Adrenal gland (tissue), 9 donors: ENCODE measurements at regions not wholly inside any gene's neighbourhood (a gene's known extent, or its start where the extent isn't known, plus 50 kb on each side); places are given as distances from the start of the nearest gene placed in this dataset.
"Not testable (repeated sequence)": the region's sequence is repeated elsewhere in the genome, so short reads cannot be mapped to it uniquely, and the experiment has no call there.

ENCODE experiments used
- DNase-seq, 7 donors: peaks; one replicate each; pipeline ENCODE4 v3.0.0-alpha.2; 2019 to 2020
- H3K27ac ChIP-seq, 5 donors: fragments of 200-600 bp; sonication (generic) in 4 of 5; 1 replicate in 3 of 5; 2 replicates in 2 of 5; pipeline versions ENCODE4 v1.5.1 to v1.8.0; 2016 to 2020; ENCODE audit warnings: mild to moderate bottlenecking in 1 of 5
- H3K27me3 ChIP-seq: fragments of 200-600 bp; 2 replicates; pipeline ENCODE4 v1.8.0; 2021
- H3K36me3 ChIP-seq, 2 donors: fragments of 200-600 bp; replicated peaks in 1 of 2; 1 replicate in 1 of 2; 2 replicates in 1 of 2; pipeline versions ENCODE4 v1.5.1 to v1.8.0; 2018 to 2022
- H3K4me1 ChIP-seq, 2 donors: fragments of 200-600 bp; replicated peaks in 1 of 2; 1 replicate in 1 of 2; 2 replicates in 1 of 2; pipeline versions ENCODE4 v1.5.1 to v1.8.0; 2018 to 2021
- H3K4me3 ChIP-seq, 4 donors: fragments of 200-600 bp; sonication (generic) in 3 of 4; one replicate each; pipeline ENCODE4 v1.5.1; 2016 to 2018
- H3K9me3 ChIP-seq, 3 donors: fragments of 200-600 bp; sonication (generic) in 1 of 3; replicated peaks in 1 of 3; 1 replicate in 2 of 3; 2 replicates in 1 of 3; pipeline versions ENCODE4 v1.5.1 to v1.8.0; 2016 to 2021
- POLR2A ChIP-seq, 2 donors: fragments of 450-650 bp; IDR thresholded peaks; one replicate each; pipeline ENCODE4 v1.6.1; 2017; ENCODE audit warnings: antibody characterized with exemption in 2 of 2, mild to moderate bottlenecking in 2 of 2, moderate library complexity in 1 of 2
- WGBS, 4 donors: extraction: QIAGEN DNeasy Blood & Tissue Kit in 2 of 4; methylation state at CpG; one replicate each; pipeline versions ENCODE4 v1.1.5 to v1.1.7; 2013 to 2017; 5-methylcytosine and 5-hydroxymethylcytosine counted together
- intact Hi-C, 2 donors: fragments of 100-400 bp; cut with DNase I; formaldehyde crosslinking; loops; one replicate each; pipeline versions ENCODE4 v1.14.1 to v1.15.0; 2022 to 2023
- TF ChIP-seq, protein P1 (sequence below), 6 experiments: fragments of 450-650 bp in 4 of 6; fragments of 200-600 bp in 2 of 6; sonication (generic) in 1 of 6; IDR thresholded peaks; 1 replicate in 5 of 6; 2 replicates in 1 of 6; pipeline versions ENCODE4 v1.5.1 to v1.8.0; 2016 to 2021; ENCODE audit warnings: antibody characterized with exemption in 6 of 6, mild to moderate bottlenecking in 2 of 6, moderate library complexity in 1 of 6
- donor health status: healthy with polysubstance abuse.
- donor health status: Bipolar disorder and iron deficiency.
- donor health status: DM: yes; HTN: yes; CAD: no.
- donor health status: DM: no; HTN: no; CAD: no.
- donor health status: DM: no; HTN: no; CAD: no.

DNA sequence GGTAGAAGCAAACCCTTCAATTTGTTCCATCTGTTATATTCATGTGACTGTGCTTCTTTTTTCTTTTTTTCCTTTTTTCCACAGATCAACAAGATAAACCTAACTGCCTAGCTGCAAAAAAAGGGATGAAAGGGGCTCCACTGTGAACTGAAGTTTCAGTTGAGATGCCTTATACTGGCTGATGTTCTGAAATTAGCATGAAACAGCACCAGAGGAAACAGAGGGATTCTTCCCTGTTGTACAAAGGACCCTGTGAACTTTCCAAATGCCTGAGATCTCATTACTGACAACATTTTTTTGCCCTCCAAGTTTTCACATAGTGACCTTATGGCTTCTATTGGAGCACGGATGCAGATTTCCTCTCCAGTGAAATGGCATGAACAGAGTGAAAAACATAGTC is 302.7 kb upstream of the TFAP2D start:
- TF ChIP-seq, protein P1, sequence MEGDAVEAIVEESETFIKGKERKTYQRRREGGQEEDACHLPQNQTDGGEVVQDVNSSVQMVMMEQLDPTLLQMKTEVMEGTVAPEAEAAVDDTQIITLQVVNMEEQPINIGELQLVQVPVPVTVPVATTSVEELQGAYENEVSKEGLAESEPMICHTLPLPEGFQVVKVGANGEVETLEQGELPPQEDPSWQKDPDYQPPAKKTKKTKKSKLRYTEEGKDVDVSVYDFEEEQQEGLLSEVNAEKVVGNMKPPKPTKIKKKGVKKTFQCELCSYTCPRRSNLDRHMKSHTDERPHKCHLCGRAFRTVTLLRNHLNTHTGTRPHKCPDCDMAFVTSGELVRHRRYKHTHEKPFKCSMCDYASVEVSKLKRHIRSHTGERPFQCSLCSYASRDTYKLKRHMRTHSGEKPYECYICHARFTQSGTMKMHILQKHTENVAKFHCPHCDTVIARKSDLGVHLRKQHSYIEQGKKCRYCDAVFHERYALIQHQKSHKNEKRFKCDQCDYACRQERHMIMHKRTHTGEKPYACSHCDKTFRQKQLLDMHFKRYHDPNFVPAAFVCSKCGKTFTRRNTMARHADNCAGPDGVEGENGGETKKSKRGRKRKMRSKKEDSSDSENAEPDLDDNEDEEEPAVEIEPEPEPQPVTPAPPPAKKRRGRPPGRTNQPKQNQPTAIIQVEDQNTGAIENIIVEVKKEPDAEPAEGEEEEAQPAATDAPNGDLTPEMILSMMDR (IDR thresholded peaks at IDR 0.05) = no peak
- TF ChIP-seq POLR2A (IDR thresholded peaks at IDR 0.05) = no peak
- intact Hi-C loops = no loop called here
- Histone ChIP-seq H3K36me3 (no peaks in the 10 kb centered on the region), H3K27me3 (no peaks in the 10 kb centered on the region), H3K4me1 (no peaks in the 10 kb centered on the region), H3K9me3 (no peaks in the 10 kb centered on the region), H3K4me3 (no peak overlapping the region), H3K27ac (no peak overlapping the region)
- DNase-seq = no peak
- WGBS, 4 donors = 44 to 91% (median 48%) methylated on average over 1 of the region's 1 CpG

DNA sequence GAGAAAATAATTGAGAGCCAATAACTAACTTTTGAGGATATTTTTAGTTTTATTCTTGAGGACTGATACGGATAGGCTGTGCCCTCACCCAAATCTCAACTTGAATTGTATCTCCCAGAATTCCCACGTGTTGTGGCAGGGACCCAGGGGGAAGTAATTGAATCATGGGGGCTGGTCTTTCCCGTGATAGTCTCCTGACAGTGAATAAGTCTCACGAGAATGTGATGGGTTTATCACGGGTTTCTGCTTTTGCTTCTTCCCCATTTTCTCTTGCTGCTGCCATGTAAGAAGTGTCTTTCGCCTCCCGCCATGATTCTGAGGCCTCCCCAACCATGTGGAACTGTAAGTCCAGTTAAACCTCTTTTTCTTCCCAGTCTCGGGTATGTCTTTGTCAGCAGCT is 292.3 kb upstream of the TFAP2D start:
- H3K27me3 ChIP-seq, H3K27ac ChIP-seq, DNase-seq, H3K9me3 ChIP-seq, H3K4me3 ChIP-seq, H3K36me3 ChIP-seq, intact Hi-C loops, H3K4me1 ChIP-seq: not testable (repeated sequence)
- 79 to 85% (median 82%) methylated on average over 8 of the region's 8 CpGs for WGBS, 4 donors

DNA sequence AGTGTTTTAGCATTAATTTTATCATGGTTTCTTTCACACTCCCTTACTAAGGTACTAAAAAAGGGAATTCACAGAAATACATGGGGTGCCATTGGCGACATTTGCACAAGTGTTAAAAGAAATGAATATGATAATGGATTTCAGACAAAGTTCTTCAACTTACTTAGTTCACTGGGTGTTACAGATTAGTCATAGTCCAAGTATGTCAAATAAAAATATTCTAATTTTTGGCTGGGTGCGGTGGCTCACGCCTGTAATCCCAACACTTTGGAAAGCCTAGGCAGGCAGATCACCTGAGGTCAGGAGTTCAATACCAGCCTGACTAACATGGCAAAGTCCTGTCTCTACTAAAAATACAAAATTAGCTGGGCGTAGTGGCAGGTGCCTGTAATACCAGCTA is 286.1 kb upstream of the TFAP2D start:
- no peak overlapping the region for H3K4me3 ChIP-seq
- no peaks in the 10 kb centered on the region for H3K4me1 ChIP-seq
- no peaks in the 10 kb centered on the region for H3K9me3 ChIP-seq
- H3K27ac ChIP-seq = no peak overlapping the region
- WGBS, 4 donors = 82 to 95% (median 90%) methylated on average over 4 of the region's 4 CpGs
- no peak for DNase-seq
- TF ChIP-seq POLR2A (IDR thresholded peaks at IDR 0.05) = no peak
- TF ChIP-seq, protein P1 (IDR thresholded peaks at IDR 0.05) = no peak
- H3K27me3 ChIP-seq = no peaks in the 10 kb centered on the region
- intact Hi-C loops = no loop called here
- no peaks in the 10 kb centered on the region for H3K36me3 ChIP-seq

DNA sequence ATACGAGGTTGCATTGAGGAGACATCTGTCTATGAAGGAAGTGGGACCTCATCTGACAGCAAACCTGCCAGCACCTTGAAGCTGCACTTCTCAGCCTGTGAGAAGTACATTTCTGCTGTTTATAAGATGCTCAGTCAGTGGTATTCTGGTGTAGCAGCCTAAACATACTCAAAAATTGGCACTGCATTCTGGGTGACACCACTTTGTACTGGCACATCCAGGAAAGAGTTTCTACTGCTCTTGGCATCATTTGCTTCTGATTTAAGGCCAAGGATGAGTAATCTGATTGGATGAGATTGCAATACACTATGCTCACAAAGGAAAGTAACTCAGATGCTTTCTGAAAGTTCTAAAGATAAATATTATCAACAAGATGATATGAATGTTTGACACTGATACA is 275.4 kb upstream of the TFAP2D start:
- intact Hi-C loops = no loop called here
- 83 to 93% (median 89%) methylated on average over 1 of the region's 1 CpG for WGBS, 4 donors
- TF ChIP-seq POLR2A (IDR thresholded peaks at IDR 0.05) = no peak
- TF ChIP-seq, protein P1 (IDR thresholded peaks at IDR 0.05) = no peak
- Histone ChIP-seq H3K36me3 (no peaks in the 10 kb centered on the region), H3K4me1 (no peaks in the 10 kb centered on the region), H3K4me3 (no peak overlapping the region), H3K27ac (no peak overlapping the region), H3K27me3 (no peaks in the 10 kb centered on the region), H3K9me3 (no peaks in the 10 kb centered on the region)
- DNase-seq = no peak

DNA sequence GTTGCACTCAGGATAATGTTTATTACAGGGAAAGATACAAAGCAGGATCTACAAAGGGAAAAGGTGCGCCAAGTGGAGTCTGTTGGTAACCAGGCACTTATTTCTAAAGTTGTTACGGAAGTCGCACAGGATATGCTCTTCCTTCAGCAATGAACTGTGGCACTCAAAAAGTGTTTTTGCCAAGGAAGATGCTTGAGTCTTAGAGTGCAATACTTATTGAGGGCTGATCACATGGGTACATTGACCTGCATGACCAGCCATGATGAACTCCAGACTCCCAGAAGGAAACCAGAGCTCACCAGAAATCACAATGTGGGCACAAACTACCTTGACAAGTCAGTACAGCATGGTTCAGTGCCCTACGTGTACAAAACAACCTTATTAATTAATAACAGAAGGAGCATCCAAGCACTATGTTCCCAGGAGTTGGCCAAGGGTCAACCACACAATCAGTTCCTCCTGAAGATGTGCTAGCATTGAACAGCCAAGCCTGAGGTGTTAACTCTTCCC is 270.7 kb upstream of the TFAP2D start:
- no peak for DNase-seq
- no peaks in the 10 kb centered on the region for H3K36me3 ChIP-seq
- TF ChIP-seq, protein P1 (IDR thresholded peaks at IDR 0.05) = no peak
- TF ChIP-seq POLR2A (IDR thresholded peaks at IDR 0.05) = no peak
- intact Hi-C loops = no loop called here
- WGBS, 4 donors = 88 to 96% (median 91%) methylated on average over 4 of the region's 4 CpGs
- no peaks in the 10 kb centered on the region for H3K9me3 ChIP-seq
- no peaks in the 10 kb centered on the region for H3K4me1 ChIP-seq
- no peak overlapping the region for H3K27ac ChIP-seq
- H3K27me3 ChIP-seq = no peaks in the 10 kb centered on the region
- no peak overlapping the region for H3K4me3 ChIP-seq
